COLO668 (cell line): ENCODE measurements at regions not wholly inside any gene's neighbourhood (a gene's known extent, or its start where the extent isn't known, plus 50 kb on each side); places are given as distances from the start of the nearest gene placed in this dataset.
A peak's percentile ranks its signal among the peaks of the same experiment; 100 is the strongest.

Source experiments
- DNase-seq: peaks from one replicate; lab custom pipeline; 2025; ENCODE audit not compliant: unreplicated experiment; lab: John Stamatoyannopoulos, UW

- no peak for DNase-seq
These were observed 752.2 kb downstream of the DCDC2C start for GRCh38 chr2:4455486-4456155.

GRCh38 chr2:4464634-4465266, 761.4 kb downstream of the DCDC2C start:
- DNase-seq: no peak

GRCh38 chr2:4465671-4466070, 762.3 kb downstream of the DCDC2C start:
- DNase-seq: no peak

- no peak for DNase-seq
These were observed 772.2 kb downstream of the DCDC2C start for GRCh38 chr2:4475618-4476017.

- DNase-seq: no peak
These were observed 779.7 kb downstream of the DCDC2C start for GRCh38 chr2:4483050-4483449.

- DNase-seq: no peak
These were observed 783.6 kb downstream of the DCDC2C start for GRCh38 chr2:4486971-4487370.

- DNase-seq: no peak
These were observed 796.1 kb downstream of the DCDC2C start for GRCh38 chr2:4499316-4500030.

- no peak for DNase-seq
These were observed 798.1 kb downstream of the DCDC2C start for GRCh38 chr2:4501525-4501924.

- no peak for DNase-seq
These were observed 799.0 kb downstream of the DCDC2C start for GRCh38 chr2:4502230-4502843.

- DNase-seq: peak; percentile 17
These were observed 804.3 kb downstream of the DCDC2C start for GRCh38 chr2:4507661-4508060.

GRCh38 chr2:4515871-4516761, 812.7 kb downstream of the DCDC2C start:
- no peak for DNase-seq

GRCh38 chr2:4518596-4518995, 815.2 kb downstream of the DCDC2C start:
- DNase-seq: no peak

- no peak for DNase-seq
These were observed 819.4 kb downstream of the DCDC2C start for GRCh38 chr2:4522498-4523421.

GRCh38 chr2:4527416-4527815, 824.0 kb downstream of the DCDC2C start:
- DNase-seq: no peak

GRCh38 chr2:4528246-4528645, 824.9 kb downstream of the DCDC2C start:
- no peak for DNase-seq

- DNase-seq: no peak
These were observed 825.4 kb downstream of the DCDC2C start for GRCh38 chr2:4528773-4529172.

GRCh38 chr2:4529738-4530137, 826.4 kb downstream of the DCDC2C start:
- DNase-seq: no peak

GRCh38 chr2:4530231-4530630, 826.9 kb downstream of the DCDC2C start:
- no peak for DNase-seq

- no peak for DNase-seq
These were observed 830.4 kb downstream of the DCDC2C start for GRCh38 chr2:4533806-4534205.

GRCh38 chr2:4539121-4539520, 835.7 kb downstream of the DCDC2C start:
- DNase-seq: no peak
